Lung microvascular endothelial cell (primary cell): ENCODE measurements at regions not wholly inside any gene's neighbourhood (a gene's known extent, or its start where the extent isn't known, plus 50 kb on each side); places are given as distances from the start of the nearest gene placed in this dataset.

Experiments used
- DNase-seq, 2 donors: peaks; one replicate each; pipeline versions ENCODE4 v3.0.0 to v3.0.0-alpha.2; 2010; ENCODE audit warnings: low read depth in 2 of 2

- no peak for DNase-seq
Measured at GRCh38 chr9:8188723-8189407, 389.3 kb upstream of the DMAC1 start.

GRCh38 chr9:8186560-8186959 is 387.0 kb upstream of the DMAC1 start:
- no peak for DNase-seq

GRCh38 chr9:8183618-8184017 is 384.0 kb upstream of the DMAC1 start:
- no peak for DNase-seq

- DNase-seq: no peak
Measured at GRCh38 chr9:8179381-8180053, 379.9 kb upstream of the DMAC1 start.

GRCh38 chr9:8172000-8172399 is 372.4 kb upstream of the DMAC1 start:
- DNase-seq: no peak

GRCh38 chr9:8168916-8169438 is 369.4 kb upstream of the DMAC1 start:
- no peak for DNase-seq

GRCh38 chr9:8160787-8161186 is 361.2 kb upstream of the DMAC1 start:
- no peak for DNase-seq

- DNase-seq: no peak
Measured at GRCh38 chr9:8158574-8158973, 359.0 kb upstream of the DMAC1 start.

- no peak for DNase-seq
Measured at GRCh38 chr9:8157683-8158324, 358.2 kb upstream of the DMAC1 start.

- DNase-seq: no peak
Measured at GRCh38 chr9:8156346-8156745, 356.8 kb upstream of the DMAC1 start.

GRCh38 chr9:8155706-8156105 is 356.1 kb upstream of the DMAC1 start:
- no peak for DNase-seq

- no peak for DNase-seq
Measured at GRCh38 chr9:8143677-8144076, 344.1 kb upstream of the DMAC1 start.

- DNase-seq: no peak
Measured at GRCh38 chr9:8140557-8140956, 341.0 kb upstream of the DMAC1 start.

- DNase-seq: no peak
Measured at GRCh38 chr9:8139756-8140155, 340.2 kb upstream of the DMAC1 start.

- no peak for DNase-seq
Measured at GRCh38 chr9:8136477-8136876, 336.9 kb upstream of the DMAC1 start.

- DNase-seq: no peak
Measured at GRCh38 chr9:8134635-8135034, 335.1 kb upstream of the DMAC1 start.

GRCh38 chr9:8133606-8134005 is 334.0 kb upstream of the DMAC1 start:
- no peak for DNase-seq

- DNase-seq: no peak
Measured at GRCh38 chr9:8115570-8115969, 316.0 kb upstream of the DMAC1 start.

GRCh38 chr9:8114826-8115225 is 315.2 kb upstream of the DMAC1 start:
- DNase-seq: no peak

- DNase-seq: no peak
Measured at GRCh38 chr9:8106362-8106761, 306.8 kb upstream of the DMAC1 start.

GRCh38 chr9:8101607-8102006 is 302.0 kb upstream of the DMAC1 start:
- DNase-seq: no peak

GRCh38 chr9:8096091-8096490 is 296.5 kb upstream of the DMAC1 start:
- DNase-seq: no peak

GRCh38 chr9:8095672-8096086 is 296.1 kb upstream of the DMAC1 start:
- DNase-seq: no peak
